Liver (tissue), 8 donors: ENCODE measurements at regions not wholly inside any gene's neighbourhood (a gene's known extent, or its start where the extent isn't known, plus 50 kb on each side); places are given as distances from the start of the nearest gene placed in this dataset.

Experiments used
- DNase-seq: peaks from one replicate; pipeline ENCODE4 v3.0.0-alpha.2; 2017; ENCODE audit warnings: low spot score
- H3K27ac ChIP-seq, 2 donors: one replicate each; pipeline ENCODE4 v1.7.0; 2013; ENCODE audit warnings: inconsistent platforms in 2 of 2, low read length in 2 of 2, control low read depth in 1 of 2, low read depth in 1 of 2, mild to moderate bottlenecking in 1 of 2
- H3K27me3 ChIP-seq, 4 donors: one replicate each; pipeline versions ENCODE4 v1.6.1 to v1.7.0; 2013; ENCODE audit warnings: low read length in 3 of 4, inconsistent platforms in 1 of 4, mild to moderate bottlenecking in 1 of 4, moderate library complexity in 1 of 4; ENCODE audit not compliant: control insufficient read depth in 4 of 4, insufficient read depth in 4 of 4
- H3K36me3 ChIP-seq, 4 donors: one replicate each; pipeline versions ENCODE4 v1.6.1 to v1.7.0; 2013; ENCODE audit warnings: low read length in 3 of 4, mild to moderate bottlenecking in 3 of 4, low read depth in 1 of 4, moderate library complexity in 1 of 4; ENCODE audit not compliant: control insufficient read depth in 4 of 4, insufficient read depth in 3 of 4
- H3K4me1 ChIP-seq, 4 donors: one replicate each; pipeline versions ENCODE4 v1.6.1 to v1.7.0; 2013; ENCODE audit warnings: low read length in 3 of 4, mild to moderate bottlenecking in 3 of 4, moderate library complexity in 1 of 4; ENCODE audit not compliant: control insufficient read depth in 4 of 4, insufficient read depth in 4 of 4
- H3K4me3 ChIP-seq, 3 donors: one replicate each; pipeline versions ENCODE4 v1.6.1 to v1.7.0; 2013; ENCODE audit warnings: low read length in 3 of 3, control low read depth in 1 of 3, low read depth in 1 of 3, mild to moderate bottlenecking in 1 of 3
- H3K9ac ChIP-seq, 2 donors: one replicate each; pipeline ENCODE4 v1.7.0; 2013; ENCODE audit warnings: low read length in 2 of 2, mild to moderate bottlenecking in 2 of 2, moderate library complexity in 2 of 2, control low read depth in 1 of 2, low read depth in 1 of 2
- H3K9me3 ChIP-seq, 4 donors: one replicate each; pipeline versions ENCODE4 v1.6.1 to v1.7.0; 2013; ENCODE audit warnings: low read length in 3 of 4; ENCODE audit not compliant: control insufficient read depth in 4 of 4
- EGR1 ChIP-seq, 2 donors: IDR thresholded peaks; 2 replicates each; pipeline ENCODE4 v1.6.1; 2016 to 2018; ENCODE audit warnings: antibody characterized with exemption in 2 of 2, low read depth in 2 of 2
- FOXA1 ChIP-seq: IDR thresholded peaks from 2 replicates; pipeline ENCODE4 v1.6.1; 2016; ENCODE audit warnings: antibody characterized with exemption
- FOXA2 ChIP-seq: IDR thresholded peaks from 2 replicates; pipeline ENCODE4 v1.6.1; 2016; ENCODE audit warnings: antibody characterized with exemption
- GABPA ChIP-seq, 2 donors: IDR thresholded peaks in 1 of 2; conservative IDR thresholded peaks in 1 of 2; 2 replicates each; pipeline ENCODE4 v1.6.1; 2016; ENCODE audit warnings: antibody characterized with exemption in 2 of 2, mild to moderate bottlenecking in 1 of 2, moderate library complexity in 1 of 2
- HNF4A ChIP-seq, 2 donors: conservative IDR thresholded peaks; 2 replicates each; pipeline ENCODE4 v1.6.1; 2016; ENCODE audit warnings: antibody characterized with exemption in 2 of 2, mild to moderate bottlenecking in 2 of 2
- HNF4G ChIP-seq: IDR thresholded peaks from 2 replicates; pipeline ENCODE4 v1.6.1; 2016; ENCODE audit warnings: antibody characterized with exemption
- JUND ChIP-seq, 2 donors: IDR thresholded peaks; 2 replicates each; pipeline ENCODE4 v1.6.1; 2016; ENCODE audit warnings: antibody characterized with exemption in 2 of 2
- MAX ChIP-seq: IDR thresholded peaks from 2 replicates; pipeline ENCODE4 v1.6.1; 2016; ENCODE audit warnings: antibody characterized with exemption
- NR2F2 ChIP-seq: IDR thresholded peaks from 2 replicates; pipeline ENCODE4 v1.6.1; 2016; ENCODE audit warnings: antibody characterized with exemption
- RAD21 ChIP-seq, 2 donors: IDR thresholded peaks; 2 replicates each; pipeline ENCODE4 v1.6.1; 2016; ENCODE audit warnings: antibody characterized with exemption in 2 of 2, mild to moderate bottlenecking in 2 of 2
- REST ChIP-seq: IDR thresholded peaks from 2 replicates; pipeline ENCODE4 v1.6.1; 2016; ENCODE audit warnings: antibody characterized with exemption, mild to moderate bottlenecking
- RXRA ChIP-seq, 2 donors: IDR thresholded peaks; 2 replicates each; pipeline ENCODE4 v1.6.1; 2017 to 2018; ENCODE audit warnings: antibody characterized with exemption in 2 of 2, mild to moderate bottlenecking in 1 of 2
- SP1 ChIP-seq: IDR thresholded peaks from 2 replicates; pipeline ENCODE4 v1.6.1; 2018; ENCODE audit warnings: antibody characterized with exemption, mild to moderate bottlenecking
- TAF1 ChIP-seq: conservative IDR thresholded peaks from 2 replicates; pipeline ENCODE4 v1.6.1; 2016; ENCODE audit warnings: antibody characterized with exemption, mild to moderate bottlenecking
- YY1 ChIP-seq: IDR thresholded peaks from 2 replicates; pipeline ENCODE4 v1.6.1; 2016; ENCODE audit warnings: antibody characterized with exemption, mild to moderate bottlenecking
- WGBS: extraction: QIAGEN DNeasy Blood & Tissue Kit; methylation state at CpG from one replicate; pipeline ENCODE4 v1.1.7; 2013; 5-methylcytosine and 5-hydroxymethylcytosine counted together
- TF ChIP-seq, protein P1 (sequence below): IDR thresholded peaks from 2 replicates; pipeline ENCODE4 v1.6.1; 2016; ENCODE audit warnings: antibody characterized with exemption
- TF ChIP-seq, protein P2 (sequence below): fragments of 150-350 bp; IDR thresholded peaks from 2 replicates; pipeline ENCODE4 v1.5.1; 2017; ENCODE audit warnings: improper control_type of control experiment, low read depth, low read length; ENCODE audit not compliant: missing input control
- TF ChIP-seq, protein P3 (sequence below): IDR thresholded peaks from 2 replicates; pipeline ENCODE4 v1.6.1; 2016; ENCODE audit warnings: antibody characterized with exemption
- donor health status: healthy.
- donor health status: healthy.
- donor health status: healthy.
- donor health status: healthy.
- donor health status: healthy.

DNA sequence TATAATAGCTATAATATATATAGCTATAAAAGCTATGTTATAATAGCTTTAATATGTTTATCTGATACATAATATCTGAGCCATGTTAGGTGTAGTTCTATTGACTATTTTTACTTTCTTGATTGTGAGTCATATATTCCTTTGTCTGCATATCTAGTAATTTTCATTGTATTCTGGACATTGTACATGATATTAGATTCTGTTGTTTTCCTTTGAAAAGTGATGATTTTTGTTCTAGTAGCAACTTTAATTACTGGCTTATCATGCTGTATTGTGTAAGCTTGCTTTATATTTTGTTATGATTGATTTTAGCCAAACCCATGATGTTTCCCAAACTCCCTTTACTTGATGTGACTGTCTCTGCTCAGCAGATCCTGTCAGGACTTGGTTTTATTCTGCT is 125.7 kb upstream of the TCF4 start:
- no peaks in the 10 kb centered on the region for H3K27me3 ChIP-seq
- H3K4me3 ChIP-seq = no peak overlapping the region
- no peak for DNase-seq
- no peak overlapping the region for H3K27ac ChIP-seq
- H3K9me3 ChIP-seq = peaks cover 2 to 6% (median 4%) of the 10 kb centered on the region in 4 donors
- no peak overlapping the region for H3K9ac ChIP-seq
- H3K36me3 ChIP-seq = no peaks in the 10 kb centered on the region
- H3K4me1 ChIP-seq = no peaks in the 10 kb centered on the region
- no peak for TF ChIP-seq RXRA (IDR thresholded peaks at IDR 0.05)
- TF ChIP-seq, protein P1, sequence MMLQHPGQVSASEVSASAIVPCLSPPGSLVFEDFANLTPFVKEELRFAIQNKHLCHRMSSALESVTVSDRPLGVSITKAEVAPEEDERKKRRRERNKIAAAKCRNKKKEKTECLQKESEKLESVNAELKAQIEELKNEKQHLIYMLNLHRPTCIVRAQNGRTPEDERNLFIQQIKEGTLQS = no peak
- TF ChIP-seq FOXA1 = no peak
- no peak for TF ChIP-seq REST
- TF ChIP-seq HNF4A (conservative IDR thresholded peaks at IDR 0.05) = no peak
- no peak for TF ChIP-seq TAF1
- TF ChIP-seq RAD21 (IDR thresholded peaks at IDR 0.05) = no peak
- no peak for TF ChIP-seq SP1
- TF ChIP-seq, protein P2, sequence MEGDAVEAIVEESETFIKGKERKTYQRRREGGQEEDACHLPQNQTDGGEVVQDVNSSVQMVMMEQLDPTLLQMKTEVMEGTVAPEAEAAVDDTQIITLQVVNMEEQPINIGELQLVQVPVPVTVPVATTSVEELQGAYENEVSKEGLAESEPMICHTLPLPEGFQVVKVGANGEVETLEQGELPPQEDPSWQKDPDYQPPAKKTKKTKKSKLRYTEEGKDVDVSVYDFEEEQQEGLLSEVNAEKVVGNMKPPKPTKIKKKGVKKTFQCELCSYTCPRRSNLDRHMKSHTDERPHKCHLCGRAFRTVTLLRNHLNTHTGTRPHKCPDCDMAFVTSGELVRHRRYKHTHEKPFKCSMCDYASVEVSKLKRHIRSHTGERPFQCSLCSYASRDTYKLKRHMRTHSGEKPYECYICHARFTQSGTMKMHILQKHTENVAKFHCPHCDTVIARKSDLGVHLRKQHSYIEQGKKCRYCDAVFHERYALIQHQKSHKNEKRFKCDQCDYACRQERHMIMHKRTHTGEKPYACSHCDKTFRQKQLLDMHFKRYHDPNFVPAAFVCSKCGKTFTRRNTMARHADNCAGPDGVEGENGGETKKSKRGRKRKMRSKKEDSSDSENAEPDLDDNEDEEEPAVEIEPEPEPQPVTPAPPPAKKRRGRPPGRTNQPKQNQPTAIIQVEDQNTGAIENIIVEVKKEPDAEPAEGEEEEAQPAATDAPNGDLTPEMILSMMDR = no peak
- TF ChIP-seq YY1 = no peak
- TF ChIP-seq, protein P3, sequence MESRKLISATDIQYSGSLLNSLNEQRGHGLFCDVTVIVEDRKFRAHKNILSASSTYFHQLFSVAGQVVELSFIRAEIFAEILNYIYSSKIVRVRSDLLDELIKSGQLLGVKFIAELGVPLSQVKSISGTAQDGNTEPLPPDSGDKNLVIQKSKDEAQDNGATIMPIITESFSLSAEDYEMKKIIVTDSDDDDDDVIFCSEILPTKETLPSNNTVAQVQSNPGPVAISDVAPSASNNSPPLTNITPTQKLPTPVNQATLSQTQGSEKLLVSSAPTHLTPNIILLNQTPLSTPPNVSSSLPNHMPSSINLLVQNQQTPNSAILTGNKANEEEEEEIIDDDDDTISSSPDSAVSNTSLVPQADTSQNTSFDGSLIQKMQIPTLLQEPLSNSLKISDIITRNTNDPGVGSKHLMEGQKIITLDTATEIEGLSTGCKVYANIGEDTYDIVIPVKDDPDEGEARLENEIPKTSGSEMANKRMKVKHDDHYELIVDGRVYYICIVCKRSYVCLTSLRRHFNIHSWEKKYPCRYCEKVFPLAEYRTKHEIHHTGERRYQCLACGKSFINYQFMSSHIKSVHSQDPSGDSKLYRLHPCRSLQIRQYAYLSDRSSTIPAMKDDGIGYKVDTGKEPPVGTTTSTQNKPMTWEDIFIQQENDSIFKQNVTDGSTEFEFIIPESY = no peak
- TF ChIP-seq MAX = no peak
- no peak for TF ChIP-seq FOXA2
- no peak for TF ChIP-seq EGR1 (IDR thresholded peaks at IDR 0.05; ENCODE audit: low read depth in 2 of 2)
- TF ChIP-seq HNF4G = no peak
- no peak for TF ChIP-seq JUND (IDR thresholded peaks at IDR 0.05)
- TF ChIP-seq GABPA (IDR thresholded peaks at IDR 0.05 in 1 of 2, conservative IDR thresholded peaks at IDR 0.05 in 1 of 2) = no peak
- TF ChIP-seq NR2F2 = no peak

DNA sequence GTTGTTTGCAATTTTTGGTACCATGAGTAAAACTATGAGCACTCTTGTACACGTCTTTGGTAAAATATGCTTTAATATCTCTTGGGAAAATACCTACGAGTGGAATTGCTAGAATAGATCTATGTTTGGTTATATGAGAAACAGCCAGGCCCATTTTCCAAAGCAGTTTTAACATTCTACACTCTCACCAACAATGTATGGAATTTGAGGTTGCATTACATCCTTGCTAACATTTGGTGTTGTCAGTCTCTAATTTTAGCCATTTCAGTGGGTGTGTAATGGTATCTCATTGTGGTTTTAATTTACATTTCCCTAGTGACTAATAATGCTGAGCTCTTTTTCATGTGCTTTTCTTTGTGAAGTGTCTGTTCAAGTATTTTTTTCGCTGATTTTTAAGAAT is 118.9 kb upstream of the TCF4 start:
- Histone ChIP-seq H3K4me3 (no peak overlapping the region), H3K9me3 (peaks cover 0 to 2% (median 0%) of the 10 kb centered on the region in 4 donors), H3K9ac (no peak overlapping the region), H3K27me3 (no peaks in the 10 kb centered on the region), H3K27ac (no peak overlapping the region), H3K36me3 (no peaks in the 10 kb centered on the region), H3K4me1 (no peaks in the 10 kb centered on the region)
- no peak for DNase-seq
- 77% methylated on average over 3 of the region's 3 CpGs for WGBS
- TF ChIP-seq, protein P2 = no peak
- no peak for TF ChIP-seq RAD21 (IDR thresholded peaks at IDR 0.05)
- TF ChIP-seq, protein P3 = no peak
- no peak for TF ChIP-seq NR2F2
- no peak for TF ChIP-seq HNF4G
- no peak for TF ChIP-seq FOXA2
